SH-SY5Y (cell line): ENCODE measurements at regions not wholly inside any gene's neighbourhood (a gene's known extent, or its start where the extent isn't known, plus 50 kb on each side); places are given as distances from the start of the nearest gene placed in this dataset.

Experiments used
- GATA2 ChIP-seq: IDR thresholded peaks from 2 replicates; pipeline ENCODE4 v1.6.1; 2011; ENCODE audit warnings: mild to moderate bottlenecking, low read depth, low read length
- GATA3 ChIP-seq: IDR thresholded peaks from 2 replicates; pipeline ENCODE4 v1.6.1; 2011; ENCODE audit warnings: low read depth, mild to moderate bottlenecking, low read length, moderate library complexity

DNA sequence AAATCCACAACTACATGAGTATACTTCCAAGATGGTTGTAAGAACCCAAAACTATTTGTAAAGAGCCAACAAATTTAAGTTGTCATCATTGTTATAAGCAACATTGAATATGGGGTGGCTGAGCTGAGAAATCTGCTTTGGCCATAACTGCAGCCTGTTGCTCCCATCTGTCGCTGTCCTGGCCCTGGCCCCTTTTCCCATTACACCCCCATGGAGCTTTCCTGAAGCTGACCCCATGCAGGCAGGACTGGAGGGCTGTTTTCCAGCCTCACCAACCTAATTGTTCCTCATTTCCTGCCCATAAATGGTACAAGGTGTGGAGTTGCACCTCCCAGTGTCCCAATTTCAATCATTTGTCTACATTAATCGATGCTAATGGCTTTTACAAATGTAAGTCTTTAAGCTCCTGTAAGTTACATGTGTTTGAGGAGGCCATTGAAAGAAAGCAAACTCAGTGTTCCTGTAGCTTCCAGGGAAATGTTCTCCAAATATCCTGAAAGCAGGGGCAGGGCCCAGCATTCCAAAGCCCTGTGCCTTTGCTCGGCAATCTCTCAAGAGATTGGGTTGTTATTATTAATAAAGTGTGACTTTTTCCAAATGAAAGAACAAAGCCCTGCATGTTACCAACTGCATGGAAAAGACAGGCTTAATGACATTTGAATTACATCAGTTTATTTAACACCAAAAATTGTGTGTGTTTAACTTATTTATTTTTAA is 545.9 kb downstream of the PLPP3 start:
- TF ChIP-seq GATA3 (no peak), GATA2 (no peak)
